ENCODE measurements at regions not wholly inside any gene's neighbourhood (a gene's known extent, or its start where the extent isn't known, plus 50 kb on each side); places are given as distances from the start of the nearest gene placed in this dataset.

DNA sequence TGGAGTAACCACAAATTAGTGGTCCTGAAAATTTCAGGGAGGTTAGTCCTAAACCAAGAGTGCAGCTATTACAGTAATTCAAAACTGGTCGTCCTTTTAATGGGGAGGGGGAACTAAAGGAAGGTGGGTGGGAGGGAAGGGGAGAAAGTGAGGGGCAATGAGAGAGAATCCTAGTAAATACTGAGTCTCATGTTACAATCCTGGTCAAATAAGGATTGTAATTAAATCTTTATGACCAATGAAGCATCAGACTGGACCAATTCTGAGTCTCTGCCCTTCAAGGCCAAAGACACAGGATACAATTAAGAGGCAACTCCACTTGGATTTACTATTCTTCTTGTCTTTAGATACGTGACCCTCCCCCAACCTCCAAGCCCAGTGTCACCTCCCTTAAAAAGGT, 262.9 kb downstream of the BCL11A start:
- TF ChIP-seq POLR2A (IDR thresholded peaks at IDR 0.05) (no peak), POLR2AphosphoS5 (IDR thresholded peaks at IDR 0.05) (no peak)
